GM06990 (cell line): ENCODE measurements at regions not wholly inside any gene's neighbourhood (a gene's known extent, or its start where the extent isn't known, plus 50 kb on each side); places are given as distances from the start of the nearest gene placed in this dataset.

ENCODE experiments used
- DNase-seq: peaks from one replicate; pipeline ENCODE4 v3.0.0-alpha.2; 2011; ENCODE audit not compliant: insufficient read length; ENCODE audit errors: extremely low read depth
- H3K27me3 ChIP-seq: replicated peaks from 2 replicates; pipeline ENCODE4 v1.6.0; 2011; ENCODE audit warnings: low read length; ENCODE audit not compliant: control insufficient read depth, insufficient read depth
- H3K36me3 ChIP-seq: 2 replicates; pipeline ENCODE4 v1.5.1; 2011; ENCODE audit warnings: low read length; ENCODE audit not compliant: control insufficient read depth, insufficient read depth
- H3K4me3 ChIP-seq: replicated peaks from 2 replicates; pipeline ENCODE4 v1.5.1; 2011; ENCODE audit warnings: low read depth, mild to moderate bottlenecking, control low read depth, low read length
- TF ChIP-seq, protein P1 (sequence below): IDR thresholded peaks from 2 replicates; pipeline ENCODE4 v1.5.1; 2011; ENCODE audit warnings: low read length, control low read depth, mild to moderate bottlenecking, inconsistent platforms; ENCODE audit not compliant: insufficient read depth, poor library complexity, severe bottlenecking

DNA sequence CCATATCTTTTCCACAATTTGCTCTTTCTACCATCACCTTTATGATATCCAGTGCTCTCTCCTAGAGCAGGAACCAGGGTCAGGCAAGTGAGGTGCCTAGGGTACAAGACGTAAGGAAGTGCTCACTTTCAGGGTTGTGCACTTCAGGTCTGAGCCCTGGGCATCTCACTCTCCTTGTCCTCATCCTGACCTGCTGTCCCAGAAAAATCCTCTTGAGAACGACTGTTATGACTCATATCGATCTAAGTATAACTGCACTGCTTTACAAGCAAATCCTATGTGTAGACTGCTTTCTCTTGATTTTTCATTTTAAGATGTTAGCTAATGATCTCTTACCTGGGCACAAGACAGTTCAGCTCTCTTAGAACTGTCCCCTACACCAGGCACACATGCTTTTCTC lies 100.1 kb downstream of the TMEM100 start:
- Histone ChIP-seq H3K27me3 (no peaks in the 10 kb centered on the region), H3K4me3 (no peak overlapping the region), H3K36me3 (no peaks in the 10 kb centered on the region)
- DNase-seq: no peak
- TF ChIP-seq, protein P1, sequence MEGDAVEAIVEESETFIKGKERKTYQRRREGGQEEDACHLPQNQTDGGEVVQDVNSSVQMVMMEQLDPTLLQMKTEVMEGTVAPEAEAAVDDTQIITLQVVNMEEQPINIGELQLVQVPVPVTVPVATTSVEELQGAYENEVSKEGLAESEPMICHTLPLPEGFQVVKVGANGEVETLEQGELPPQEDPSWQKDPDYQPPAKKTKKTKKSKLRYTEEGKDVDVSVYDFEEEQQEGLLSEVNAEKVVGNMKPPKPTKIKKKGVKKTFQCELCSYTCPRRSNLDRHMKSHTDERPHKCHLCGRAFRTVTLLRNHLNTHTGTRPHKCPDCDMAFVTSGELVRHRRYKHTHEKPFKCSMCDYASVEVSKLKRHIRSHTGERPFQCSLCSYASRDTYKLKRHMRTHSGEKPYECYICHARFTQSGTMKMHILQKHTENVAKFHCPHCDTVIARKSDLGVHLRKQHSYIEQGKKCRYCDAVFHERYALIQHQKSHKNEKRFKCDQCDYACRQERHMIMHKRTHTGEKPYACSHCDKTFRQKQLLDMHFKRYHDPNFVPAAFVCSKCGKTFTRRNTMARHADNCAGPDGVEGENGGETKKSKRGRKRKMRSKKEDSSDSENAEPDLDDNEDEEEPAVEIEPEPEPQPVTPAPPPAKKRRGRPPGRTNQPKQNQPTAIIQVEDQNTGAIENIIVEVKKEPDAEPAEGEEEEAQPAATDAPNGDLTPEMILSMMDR: no peak

DNA sequence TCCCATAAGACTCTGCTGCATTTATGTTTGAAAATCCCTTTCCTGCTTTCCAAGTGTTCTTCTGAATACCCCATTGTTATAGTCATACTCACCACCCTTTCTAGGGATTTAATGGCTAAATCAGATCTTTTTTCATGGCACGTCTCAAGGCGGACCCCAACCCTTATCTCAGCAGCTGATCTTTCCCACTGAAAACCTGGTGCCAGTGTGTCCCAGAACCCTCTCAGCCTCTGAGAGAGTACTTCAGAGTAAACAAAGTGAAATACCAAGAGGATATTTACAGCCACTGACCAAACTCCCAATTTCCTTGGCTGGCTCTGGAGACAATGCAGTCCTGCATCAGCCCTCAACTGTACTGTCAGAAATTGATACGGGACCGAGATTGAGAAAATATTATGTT lies 101.7 kb downstream of the TMEM100 start:
- TF ChIP-seq, protein P1: no peak
- no peak for DNase-seq
- Histone ChIP-seq H3K36me3 (no peaks in the 10 kb centered on the region), H3K27me3 (no peaks in the 10 kb centered on the region), H3K4me3 (no peak overlapping the region)

- no peak overlapping the region for H3K4me3 ChIP-seq
- no peaks in the 10 kb centered on the region for H3K27me3 ChIP-seq
- no peak for DNase-seq
- H3K36me3 ChIP-seq: no peaks in the 10 kb centered on the region
- TF ChIP-seq, protein P1: no peak
These were observed 102.6 kb downstream of the TMEM100 start for GRCh38 chr17:55620023-55620422.

GRCh38 chr17:55617441-55617840 lies 105.2 kb downstream of the TMEM100 start:
- H3K27me3 ChIP-seq: no peaks in the 10 kb centered on the region
- DNase-seq: no peak
- no peak overlapping the region for H3K4me3 ChIP-seq
- no peaks in the 10 kb centered on the region for H3K36me3 ChIP-seq
- TF ChIP-seq, protein P1: no peak

DNA sequence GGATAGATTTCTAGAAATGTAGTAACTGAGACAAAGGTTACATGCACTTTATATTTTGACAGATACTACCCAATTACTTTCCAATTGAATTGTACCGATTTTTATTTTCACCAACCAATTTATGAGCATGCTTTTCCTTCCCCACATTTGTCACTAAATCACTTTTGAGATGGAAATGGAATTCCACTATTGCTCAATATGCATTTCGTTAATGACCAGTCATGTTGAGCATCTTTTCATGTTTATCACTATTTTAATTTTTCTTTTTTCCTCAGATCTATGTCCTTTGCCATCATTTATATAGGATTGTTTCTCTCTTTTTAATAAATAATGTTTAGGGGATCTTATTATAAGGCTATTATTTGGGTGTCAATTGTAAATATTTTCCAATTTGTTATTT lies 102.8 kb upstream of the SMIM36 start:
- DNase-seq: no peak
- Histone ChIP-seq H3K36me3 (no peaks in the 10 kb centered on the region), H3K4me3 (no peak overlapping the region), H3K27me3 (no peaks in the 10 kb centered on the region)
- TF ChIP-seq, protein P1: no peak

GRCh38 chr17:55612691-55613141 lies 101.5 kb upstream of the SMIM36 start:
- no peak overlapping the region for H3K4me3 ChIP-seq
- TF ChIP-seq, protein P1: no peak
- DNase-seq: no peak
- H3K36me3 ChIP-seq: no peaks in the 10 kb centered on the region
- H3K27me3 ChIP-seq: no peaks in the 10 kb centered on the region
